HEK293 (cell line): ENCODE measurements at regions not wholly inside any gene's neighbourhood (a gene's known extent, or its start where the extent isn't known, plus 50 kb on each side); places are given as distances from the start of the nearest gene placed in this dataset.

Source experiments
- CTCF ChIA-PET: fragments of 350-600 bp; formaldehyde crosslinking; extraction: SDS; loops from one replicate; lab custom pipeline; 2021; ENCODE audit warnings: antibody characterized with exemption; lab: Yijun Ruan, JAX
- POLR2A ChIA-PET: fragments of 300-600 bp; formaldehyde crosslinking; extraction: SDS; loops from one replicate; lab custom pipeline; 2020; ENCODE audit warnings: antibody characterized with exemption, inconsistent platforms; lab: Yijun Ruan, JAX
- H3K27ac ChIP-seq: fragments of 200-500 bp; sonication (Bioruptor generic); 2 replicates; pipeline ENCODE4 v1.5.1; 2014; ENCODE audit warnings: low read depth, low read length, control low read depth, inconsistent platforms; ENCODE audit errors: extremely low read depth
- H3K36me3 ChIP-seq, 2 experiments: fragments of 200-500 bp in 1 of 2; sonication (Bioruptor generic) in 1 of 2; 1 replicate in 1 of 2; 2 replicates in 1 of 2; pipeline ENCODE4 v1.5.1; 2014 to 2017; ENCODE audit warnings: inconsistent platforms in 2 of 2, low read length in 2 of 2; ENCODE audit not compliant: control insufficient read depth in 2 of 2, insufficient read depth in 1 of 2
- H3K4me1 ChIP-seq: fragments of 200-500 bp; sonication (Bioruptor generic); 2 replicates; pipeline ENCODE4 v1.5.1; 2014; ENCODE audit warnings: mild to moderate bottlenecking, low read length, inconsistent platforms; ENCODE audit not compliant: control insufficient read depth, insufficient read depth
- H3K4me3 ChIP-seq: 2 replicates; pipeline ENCODE4 v1.5.1; 2011; ENCODE audit warnings: low read depth, mild to moderate bottlenecking, control low read depth, low read length, moderate library complexity
- H3K9me3 ChIP-seq: fragments of 200-500 bp; sonication (Bioruptor generic); 2 replicates; pipeline ENCODE4 v1.5.1; 2014; ENCODE audit warnings: low read depth, low read length, inconsistent platforms; ENCODE audit not compliant: control insufficient read depth, insufficient read depth
- ELK4 ChIP-seq: IDR thresholded peaks from 2 replicates; pipeline ENCODE4 v1.6.1; 2011; ENCODE audit warnings: mild to moderate bottlenecking, low read depth, low read length, borderline replicate concordance
- GLIS1 ChIP-seq: fragments of 450-650 bp; formaldehyde crosslinking; IDR thresholded peaks from 2 replicates; pipeline ENCODE4 v1.5.1; 2016; ENCODE audit warnings: missing biosample characterization, missing genetic modification characterization
- IKZF3 ChIP-seq: fragments of 450-650 bp; IDR thresholded peaks from 2 replicates; pipeline ENCODE4 v1.5.0; 2018; ENCODE audit warnings: missing biosample characterization, mild to moderate bottlenecking, missing genetic modification characterization, moderate library complexity
- INSM2 ChIP-seq: fragments of 450-650 bp; formaldehyde crosslinking; IDR thresholded peaks from 2 replicates; pipeline ENCODE4 v1.5.1; 2016; ENCODE audit warnings: missing biosample characterization, missing genetic modification characterization
- PRDM4 ChIP-seq: fragments of 450-650 bp; formaldehyde crosslinking; IDR thresholded peaks from 2 replicates; pipeline ENCODE4 v1.5.1; 2017; ENCODE audit warnings: missing biosample characterization, missing genetic modification characterization
- ZBTB1 ChIP-seq: fragments of 450-650 bp; formaldehyde crosslinking; IDR thresholded peaks from 2 replicates; pipeline ENCODE4 v1.5.1; 2016; ENCODE audit warnings: missing biosample characterization, missing genetic modification characterization
- ZBTB10 ChIP-seq: fragments of 450-650 bp; formaldehyde crosslinking; IDR thresholded peaks from 2 replicates; pipeline ENCODE4 v1.5.1; 2016; ENCODE audit warnings: missing biosample characterization, missing genetic modification characterization
- ZFHX2 ChIP-seq: fragments of 450-650 bp; formaldehyde crosslinking; conservative IDR thresholded peaks from 2 replicates; pipeline ENCODE4 v1.5.1; 2016; ENCODE audit warnings: missing biosample characterization, missing genetic modification characterization
- ZNF112 ChIP-seq: fragments of 450-650 bp; formaldehyde crosslinking; IDR thresholded peaks from 2 replicates; pipeline ENCODE4 v1.5.0; 2017; ENCODE audit warnings: missing biosample characterization, missing genetic modification characterization
- ZNF114 ChIP-seq: fragments of 450-650 bp; formaldehyde crosslinking; IDR thresholded peaks from 2 replicates; pipeline ENCODE4 v1.5.0; 2017; ENCODE audit warnings: missing biosample characterization, missing genetic modification characterization
- ZNF132 ChIP-seq: fragments of 450-650 bp; formaldehyde crosslinking; IDR thresholded peaks from 2 replicates; pipeline ENCODE4 v1.5.1; 2017; ENCODE audit warnings: missing biosample characterization, missing genetic modification characterization, borderline replicate concordance
- ZNF350 ChIP-seq: fragments of 450-650 bp; formaldehyde crosslinking; IDR thresholded peaks from 2 replicates; pipeline ENCODE4 v1.5.0; 2017; ENCODE audit warnings: missing biosample characterization, mild to moderate bottlenecking, missing genetic modification characterization
- ZNF521 ChIP-seq: fragments of 450-650 bp; formaldehyde crosslinking; IDR thresholded peaks from 2 replicates; pipeline ENCODE4 v1.5.1; 2017; ENCODE audit warnings: missing biosample characterization, mild to moderate bottlenecking, missing genetic modification characterization
- ZNF558 ChIP-seq: fragments of 450-650 bp; formaldehyde crosslinking; IDR thresholded peaks from 2 replicates; pipeline ENCODE4 v1.5.1; 2016; ENCODE audit warnings: missing biosample characterization, missing genetic modification characterization
- ZNF624 ChIP-seq: fragments of 450-650 bp; formaldehyde crosslinking; IDR thresholded peaks from 2 replicates; pipeline ENCODE4 v1.5.1; 2017; ENCODE audit warnings: missing biosample characterization, missing genetic modification characterization
- ZSCAN18 ChIP-seq: fragments of 450-650 bp; formaldehyde crosslinking; IDR thresholded peaks from 2 replicates; pipeline ENCODE4 v1.5.1; 2016; ENCODE audit warnings: missing biosample characterization, missing genetic modification characterization

GRCh38 chr12:65664715-65665250, 159.5 kb upstream of the HMGA2 start:
- ChIA-PET POLR2A (no interaction called here), CTCF (no interaction called here)

GRCh38 chr12:65665817-65666216, 158.5 kb upstream of the HMGA2 start:
- TF ChIP-seq GLIS1 (tag by site-specific recombination): no peak
- CTCF ChIA-PET: interaction anchor here (0.7 to 1.0 kb wide), 2 partner anchors 19 to 63 kb away, joined by 3 to 4 read pairs; no protein-coding TSS in a partner anchor
- POLR2A ChIA-PET: no interaction called here

More at GRCh38 chr12:65664715-65665250, 159.5 kb upstream of the HMGA2 start:
- Histone ChIP-seq H3K4me3 (no peak overlapping the region), H3K27ac (no peak overlapping the region), H3K4me1 (no peaks in the 10 kb centered on the region), H3K36me3 (no peaks in the 10 kb centered on the region), H3K9me3 (no peaks in the 10 kb centered on the region)
- TF ChIP-seq ZBTB1 (tag by site-specific recombination) (no peak), ZNF624 (tag by site-specific recombination) (no peak)

GRCh38 chr12:65666876-65667275, 157.4 kb upstream of the HMGA2 start:
- CTCF ChIA-PET: interaction anchor here (1.0 to 1.5 kb wide), 2 partner anchors 64 to 65 kb away, joined by 4 to 5 read pairs; no protein-coding TSS in a partner anchor
- POLR2A ChIA-PET: no interaction called here
- no peaks in the 10 kb centered on the region for H3K36me3 ChIP-seq
- H3K4me1 ChIP-seq: no peaks in the 10 kb centered on the region
- H3K27ac ChIP-seq: no peak overlapping the region
- no peak overlapping the region for H3K4me3 ChIP-seq
- no peaks in the 10 kb centered on the region for H3K9me3 ChIP-seq
- TF ChIP-seq ZNF350 (tag by site-specific recombination) (no peak), ZNF132 (tag by site-specific recombination) (no peak), ZSCAN18 (tag by site-specific recombination) (no peak), ELK4 (no peak), PRDM4 (tag by site-specific recombination) (no peak)

More at GRCh38 chr12:65665817-65666216, 158.5 kb upstream of the HMGA2 start:
- no peaks in the 10 kb centered on the region for H3K9me3 ChIP-seq
- H3K4me1 ChIP-seq: no peaks in the 10 kb centered on the region
- no peak overlapping the region for H3K4me3 ChIP-seq
- H3K27ac ChIP-seq: no peak overlapping the region
- no peaks in the 10 kb centered on the region for H3K36me3 ChIP-seq

GRCh38 chr12:65667932-65668331, 156.4 kb upstream of the HMGA2 start:
- Histone ChIP-seq H3K36me3 (no peaks in the 10 kb centered on the region), H3K4me1 (no peaks in the 10 kb centered on the region), H3K9me3 (no peaks in the 10 kb centered on the region), H3K4me3 (no peak overlapping the region), H3K27ac (no peak overlapping the region)
- ChIA-PET CTCF (interaction anchor here (1.5 kb wide), 1 partner anchor 66 kb away, joined by 5 read pairs; no protein-coding TSS in a partner anchor), POLR2A (no interaction called here)
- no peak for TF ChIP-seq IKZF3 (tag by site-specific recombination)
- TF ChIP-seq ZNF521: no peak
- no peak for TF ChIP-seq ZNF558 (tag by site-specific recombination)
- no peak for TF ChIP-seq ZNF112 (tag by site-specific recombination)
- TF ChIP-seq ZBTB10 (tag by site-specific recombination): no peak
- no peak for TF ChIP-seq ZFHX2 (tag by site-specific recombination)
- no peak for TF ChIP-seq ZNF114 (tag by site-specific recombination)
- TF ChIP-seq INSM2 (tag by site-specific recombination): no peak
